DMS114 treated with DMSO at 0.1 percent for 48 hours (cell line): ENCODE measurements at regions not wholly inside any gene's neighbourhood (a gene's known extent, or its start where the extent isn't known, plus 50 kb on each side); places are given as distances from the start of the nearest gene placed in this dataset.

ENCODE experiments used
- DNase-seq: peaks from one replicate; lab custom pipeline; 2025; ENCODE audit not compliant: unreplicated experiment; lab: John Stamatoyannopoulos, UW

GRCh38 chr20:6831461-6831860, 64.0 kb downstream of the BMP2 start:
- DNase-seq, result no peak

DNA sequence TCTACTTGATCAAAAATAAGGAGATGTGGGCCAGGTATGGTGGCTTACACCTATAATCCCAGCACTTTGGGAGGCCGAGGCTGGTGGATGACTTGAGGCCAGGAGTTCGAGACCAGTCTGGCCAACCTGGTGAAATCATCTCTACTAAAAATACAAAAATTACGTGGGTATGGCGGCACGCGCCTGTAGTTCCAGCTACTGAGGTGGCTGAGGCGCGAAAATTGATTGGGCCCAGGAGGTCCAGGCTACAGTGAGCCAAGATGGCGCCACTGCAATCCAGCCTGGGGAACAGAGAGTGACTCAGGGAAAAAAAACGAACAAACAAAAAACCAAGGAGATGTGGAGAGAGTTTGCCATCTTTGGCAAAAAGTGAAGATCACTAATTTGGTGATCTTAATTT, 65.3 kb downstream of the BMP2 start:
- DNase-seq, result no peak

DNA sequence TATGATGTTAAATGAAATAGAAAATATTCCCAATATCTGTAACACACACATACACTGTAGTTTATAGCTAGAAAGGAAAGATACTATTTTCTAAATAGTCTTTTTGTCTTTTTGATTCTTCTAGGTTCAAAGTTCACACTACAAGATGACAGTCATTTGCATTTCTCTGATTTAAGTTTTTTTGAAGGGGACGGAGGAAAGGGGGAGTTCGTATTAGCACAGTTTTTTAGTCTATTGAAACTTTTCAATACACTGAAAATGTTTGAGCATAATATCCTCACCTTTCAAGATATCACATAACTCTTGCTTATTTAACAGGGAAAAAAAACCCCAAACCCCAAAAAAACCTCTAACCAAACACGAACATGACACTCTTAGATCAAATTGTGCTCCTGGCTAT, 68.1 kb downstream of the BMP2 start:
- DNase-seq, result no peak

- no peak for DNase-seq
Measured at GRCh38 chr20:6836821-6837374, 69.4 kb downstream of the BMP2 start.

GRCh38 chr20:6837730-6838129, 70.2 kb downstream of the BMP2 start:
- no peak for DNase-seq

DNA sequence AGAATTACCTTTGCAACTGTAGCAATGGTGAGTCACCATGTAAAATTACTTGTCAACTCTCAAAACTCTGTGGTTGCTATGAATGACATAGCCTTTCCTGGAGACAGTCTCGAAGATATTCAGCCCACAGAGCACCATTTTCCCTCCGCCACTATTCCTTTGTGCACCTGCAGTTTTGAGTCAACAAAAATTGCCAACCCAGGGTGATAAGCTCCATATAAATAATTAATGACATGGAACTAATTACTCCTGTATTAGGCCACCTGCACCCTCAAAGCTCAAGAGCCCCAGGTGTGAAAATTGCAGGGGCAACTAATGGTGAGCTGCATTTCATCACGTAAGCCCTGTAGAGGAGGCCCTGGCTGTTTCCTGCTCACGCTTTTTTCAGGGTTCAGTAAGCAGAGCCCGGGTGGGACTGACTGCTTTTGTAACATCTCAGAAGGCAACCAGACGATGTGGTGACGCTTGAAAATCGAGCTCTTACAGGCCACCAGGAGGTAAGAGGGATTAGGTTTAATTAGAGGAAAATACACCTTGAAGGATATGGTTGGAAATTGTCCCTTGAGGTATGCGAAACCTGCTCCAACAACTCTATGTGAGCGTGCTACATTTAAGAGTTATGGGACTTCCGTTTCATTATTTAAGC, 70.8 kb downstream of the BMP2 start:
- DNase-seq, result no peak

- no peak for DNase-seq
Measured at GRCh38 chr20:6841128-6841527, 73.6 kb downstream of the BMP2 start.

GRCh38 chr20:6845141-6845540, 77.7 kb downstream of the BMP2 start:
- no peak for DNase-seq

- DNase-seq, result no peak
Measured at GRCh38 chr20:6848041-6848440, 80.6 kb downstream of the BMP2 start.

DNA sequence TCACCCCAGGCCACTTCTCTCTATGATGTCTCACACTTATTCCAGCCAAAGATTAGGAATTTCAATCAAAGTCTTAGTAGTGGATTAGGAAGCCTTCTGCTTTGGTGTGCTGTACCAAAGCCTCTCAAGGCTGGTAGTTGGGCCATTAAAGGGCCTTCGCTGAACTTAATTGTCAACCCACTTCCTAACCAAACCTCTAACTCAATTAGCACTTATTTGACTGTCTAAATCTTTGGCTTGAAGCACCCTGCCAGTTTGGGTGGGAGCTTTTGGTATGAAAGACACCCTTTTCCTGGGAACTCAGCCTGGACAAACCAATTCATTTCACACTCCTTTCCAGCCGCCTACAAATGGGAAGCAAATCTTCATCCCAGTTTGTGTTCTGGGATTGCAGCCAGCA, 81.5 kb downstream of the BMP2 start:
- no peak for DNase-seq

DNA sequence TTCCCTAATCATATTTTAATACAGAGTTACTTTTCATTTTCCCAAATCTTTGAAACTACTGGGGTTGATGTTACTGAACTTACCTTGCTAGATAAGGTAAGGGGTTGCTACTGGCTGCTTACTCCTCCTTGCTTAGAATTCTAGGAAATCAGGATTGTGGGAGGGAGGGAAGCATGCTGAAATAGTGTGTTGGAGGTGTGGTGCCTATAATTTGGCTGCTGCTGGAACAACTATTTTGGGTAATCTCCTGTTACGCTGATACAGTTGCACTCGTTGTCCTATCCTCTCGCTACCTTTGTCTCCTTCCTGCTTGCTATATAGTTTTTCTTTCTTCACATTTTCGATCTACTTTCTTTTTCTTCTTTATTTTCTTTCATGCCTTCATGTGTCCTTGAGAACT, 83.7 kb downstream of the BMP2 start:
- DNase-seq, result no peak

GRCh38 chr20:6852478-6852877, 85.0 kb downstream of the BMP2 start:
- DNase-seq, result no peak

GRCh38 chr20:6855104-6855503, 87.6 kb downstream of the BMP2 start:
- no peak for DNase-seq

DNA sequence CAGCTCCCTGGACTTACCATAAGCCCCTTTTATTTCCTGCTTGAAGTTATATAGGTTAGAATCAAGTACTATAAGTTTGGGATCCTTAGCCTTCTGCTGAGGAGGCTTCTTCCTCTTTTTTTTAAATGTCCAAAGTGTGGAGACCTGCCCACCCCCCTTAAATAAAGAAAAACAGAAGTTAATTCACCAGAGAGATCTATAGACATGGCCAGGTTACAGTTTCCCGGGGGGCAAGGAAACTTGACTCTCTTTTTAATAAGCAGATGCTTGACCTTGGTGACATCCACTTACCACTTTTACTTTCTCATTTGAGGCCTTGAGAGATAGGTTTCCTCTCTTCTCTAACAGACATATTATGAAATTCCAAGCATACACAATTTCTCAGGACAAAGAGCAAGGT, 88.3 kb downstream of the BMP2 start:
- no peak for DNase-seq

DNA sequence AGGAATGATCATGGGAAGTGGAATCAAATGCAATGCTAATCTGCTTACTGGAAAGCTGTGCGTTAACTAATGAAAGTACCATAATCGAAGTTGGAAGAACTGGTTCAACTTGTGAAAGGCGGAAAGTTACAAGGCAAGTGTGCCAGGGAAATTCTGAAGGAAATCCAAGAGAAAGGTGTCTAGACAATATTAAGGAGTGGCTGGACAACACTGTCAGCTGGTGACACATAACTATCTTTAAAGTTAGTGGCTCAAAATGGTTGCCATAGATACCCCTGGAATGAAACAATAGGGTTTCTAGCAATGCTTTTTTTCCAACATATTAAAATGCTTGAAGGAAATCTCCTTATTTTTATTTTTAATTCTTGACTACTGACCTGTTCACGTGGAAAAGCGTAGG, 90.4 kb downstream of the BMP2 start:
- no peak for DNase-seq

- no peak for DNase-seq
Measured at GRCh38 chr20:6863355-6863754, 95.9 kb downstream of the BMP2 start.

- DNase-seq, result no peak
Measured at GRCh38 chr20:6863798-6864201, 96.3 kb downstream of the BMP2 start.

GRCh38 chr20:6864740-6865139, 97.3 kb downstream of the BMP2 start:
- DNase-seq, result no peak

DNA sequence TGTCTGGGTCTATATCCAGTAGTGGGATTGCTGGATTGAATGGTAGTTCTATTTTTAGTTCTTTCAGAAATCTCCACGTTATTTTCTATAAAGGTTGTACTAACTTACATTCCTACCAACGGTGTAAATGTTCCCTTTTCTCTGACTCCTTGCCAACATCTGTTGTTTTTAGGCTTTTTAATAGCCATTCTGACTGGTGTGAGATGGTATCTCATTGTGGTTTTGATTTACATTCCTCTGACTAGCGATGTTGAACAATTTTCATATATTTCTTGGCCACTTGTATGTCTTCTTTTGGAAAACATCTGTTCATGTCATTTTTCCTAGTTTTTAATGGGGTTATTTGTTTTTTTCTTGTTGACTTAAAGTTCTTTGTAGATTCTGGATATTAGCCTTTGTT, 99.3 kb downstream of the BMP2 start:
- no peak for DNase-seq

DNA sequence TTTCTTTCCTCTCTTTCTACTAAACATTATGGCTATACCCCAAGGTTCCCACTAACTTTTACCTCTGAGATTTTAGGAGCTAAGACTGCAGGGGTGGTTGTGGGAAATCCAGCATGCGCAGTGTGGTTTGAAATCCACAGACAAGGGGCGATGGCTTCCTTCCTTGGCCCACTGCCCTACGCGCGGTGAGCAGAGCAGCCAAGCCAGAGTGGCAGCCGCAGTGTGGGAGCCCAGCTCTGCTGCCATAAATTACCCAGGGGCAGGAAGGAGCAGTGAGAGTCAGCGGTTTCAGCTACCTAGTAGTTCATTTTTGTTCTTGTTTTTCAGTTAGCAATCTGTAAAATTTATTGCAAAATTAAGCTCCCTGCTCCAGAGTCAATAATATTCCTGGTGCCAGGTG, 101.4 kb downstream of the BMP2 start:
- DNase-seq, result no peak

DNA sequence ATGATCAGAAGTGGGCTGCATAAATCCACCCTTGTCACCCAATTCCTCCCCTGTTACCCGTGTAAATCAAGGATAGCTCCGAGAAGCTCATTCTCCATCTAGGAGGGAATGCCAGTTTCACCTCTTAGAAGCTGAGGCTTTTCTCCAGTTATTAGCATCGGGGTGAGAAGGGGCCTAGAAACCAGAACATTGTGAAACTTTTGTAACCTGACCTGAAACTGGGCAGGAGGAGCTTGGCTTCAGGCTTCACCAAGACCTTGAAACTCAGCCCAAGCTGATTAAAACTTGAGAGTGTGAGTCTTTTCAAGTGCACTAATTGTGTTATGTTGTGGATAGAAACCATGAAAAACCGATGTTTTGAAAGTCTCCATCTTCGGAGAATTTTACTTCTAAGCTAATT, 103.1 kb downstream of the BMP2 start:
- DNase-seq, result no peak

GRCh38 chr20:6877633-6878032, 110.1 kb downstream of the BMP2 start:
- DNase-seq, result no peak

- no peak for DNase-seq
Measured at GRCh38 chr20:6882561-6883291, 115.2 kb downstream of the BMP2 start.
